ENCODE measurements at regions not wholly inside any gene's neighbourhood (a gene's known extent, or its start where the extent isn't known, plus 50 kb on each side); places are given as distances from the start of the nearest gene placed in this dataset.

- no peak for DNase-seq
Observed at GRCh38 chr11:16685914-16686313, 52.5 kb upstream of the C11orf58 start.

- no peak for DNase-seq
Observed at GRCh38 chr11:16678466-16679116, 59.9 kb upstream of the C11orf58 start.

GRCh38 chr11:16669799-16670415 lies 68.5 kb upstream of the C11orf58 start:
- DNase-seq, result no peak

GRCh38 chr11:16632295-16633200 lies 105.9 kb upstream of the C11orf58 start:
- DNase-seq, result no peak

- no peak for DNase-seq
Observed at GRCh38 chr11:16630651-16631050, 107.8 kb upstream of the C11orf58 start.

GRCh38 chr11:16618431-16618830 lies 120.0 kb upstream of the C11orf58 start:
- no peak for DNase-seq

GRCh38 chr11:16615480-16615879 lies 123.0 kb upstream of the C11orf58 start:
- DNase-seq, result no peak

- peak; percentile 68 for DNase-seq
Observed at GRCh38 chr11:16613512-16614381, 124.7 kb upstream of the C11orf58 start.

GRCh38 chr11:16613262-16613511 lies 125.3 kb upstream of the C11orf58 start:
- DNase-seq, result no peak

GRCh38 chr11:16612566-16613261 lies 125.7 kb upstream of the C11orf58 start:
- no peak for DNase-seq

GRCh38 chr11:16611926-16612565 lies 126.4 kb upstream of the C11orf58 start:
- DNase-seq, result no peak

- DNase-seq, result no peak
Observed at GRCh38 chr11:16611401-16611921, 127.0 kb upstream of the C11orf58 start.

- no peak for DNase-seq
Observed at GRCh38 chr11:16610738-16611388, 127.6 kb upstream of the C11orf58 start.

GRCh38 chr11:16610213-16610737 lies 128.2 kb upstream of the C11orf58 start:
- DNase-seq, result no peak

- DNase-seq, result no peak
Observed at GRCh38 chr11:16609769-16610168, 128.7 kb upstream of the C11orf58 start.

- DNase-seq, result peak; percentile 62
Observed at GRCh38 chr11:16607675-16608644, 130.5 kb upstream of the C11orf58 start.

- DNase-seq, result peak; percentile 50
Observed at GRCh38 chr11:16606784-16607674, 131.4 kb upstream of the C11orf58 start.

Data from NCI-H510A (cell line).